Gastroesophageal sphincter (tissue), 3 donors: ENCODE measurements at regions not wholly inside any gene's neighbourhood (a gene's known extent, or its start where the extent isn't known, plus 50 kb on each side); places are given as distances from the start of the nearest gene placed in this dataset.

Source experiments
- EP300 ChIP-seq: sonication (generic); formaldehyde crosslinking; IDR thresholded peaks from one replicate; pipeline ENCODE4 v1.6.1; 2017; ENCODE audit warnings: antibody characterized with exemption, mild to moderate bottlenecking
- POLR2A ChIP-seq, 2 donors: fragments of 450-650 bp; IDR thresholded peaks; one replicate each; pipeline ENCODE4 v1.6.1; 2017; ENCODE audit warnings: antibody characterized with exemption in 2 of 2, mild to moderate bottlenecking in 2 of 2, moderate library complexity in 1 of 2
- POLR2AphosphoS5 ChIP-seq: sonication (generic); formaldehyde crosslinking; IDR thresholded peaks from one replicate; pipeline ENCODE4 v1.6.1; 2017; ENCODE audit warnings: antibody characterized with exemption
- TF ChIP-seq, protein P1 (sequence below), 4 experiments: fragments of 200-600 bp in 2 of 4; fragments of 450-650 bp in 2 of 4; sonication (generic) in 1 of 4; IDR thresholded peaks; one replicate each; pipeline ENCODE4 v1.5.1; 2017 to 2019; ENCODE audit warnings: antibody characterized with exemption in 4 of 4, mild to moderate bottlenecking in 2 of 4, moderate library complexity in 2 of 4

DNA sequence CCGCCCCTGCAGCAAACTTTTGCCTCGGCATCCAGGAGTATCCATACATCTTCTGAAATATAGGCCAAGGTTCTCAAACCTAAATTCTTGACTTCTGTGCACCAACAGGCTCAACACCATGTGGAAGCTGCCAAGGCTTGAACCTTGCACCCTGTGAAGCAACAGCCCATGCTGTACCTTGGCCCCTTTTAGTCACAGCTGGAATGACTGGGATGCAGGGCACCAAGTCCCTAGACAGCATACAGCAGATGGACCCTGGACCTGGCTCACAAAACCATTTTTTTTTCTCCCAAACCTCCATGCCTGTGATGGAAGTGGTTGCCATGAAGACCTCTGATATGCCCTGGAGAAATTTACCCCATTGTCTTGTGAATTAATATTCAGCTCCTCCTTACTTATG, 233.8 kb upstream of the KCND2 start:
- TF ChIP-seq POLR2A (IDR thresholded peaks at IDR 0.05) (no peak), POLR2AphosphoS5 (no peak), EP300 (no peak)
- TF ChIP-seq, protein P1, sequence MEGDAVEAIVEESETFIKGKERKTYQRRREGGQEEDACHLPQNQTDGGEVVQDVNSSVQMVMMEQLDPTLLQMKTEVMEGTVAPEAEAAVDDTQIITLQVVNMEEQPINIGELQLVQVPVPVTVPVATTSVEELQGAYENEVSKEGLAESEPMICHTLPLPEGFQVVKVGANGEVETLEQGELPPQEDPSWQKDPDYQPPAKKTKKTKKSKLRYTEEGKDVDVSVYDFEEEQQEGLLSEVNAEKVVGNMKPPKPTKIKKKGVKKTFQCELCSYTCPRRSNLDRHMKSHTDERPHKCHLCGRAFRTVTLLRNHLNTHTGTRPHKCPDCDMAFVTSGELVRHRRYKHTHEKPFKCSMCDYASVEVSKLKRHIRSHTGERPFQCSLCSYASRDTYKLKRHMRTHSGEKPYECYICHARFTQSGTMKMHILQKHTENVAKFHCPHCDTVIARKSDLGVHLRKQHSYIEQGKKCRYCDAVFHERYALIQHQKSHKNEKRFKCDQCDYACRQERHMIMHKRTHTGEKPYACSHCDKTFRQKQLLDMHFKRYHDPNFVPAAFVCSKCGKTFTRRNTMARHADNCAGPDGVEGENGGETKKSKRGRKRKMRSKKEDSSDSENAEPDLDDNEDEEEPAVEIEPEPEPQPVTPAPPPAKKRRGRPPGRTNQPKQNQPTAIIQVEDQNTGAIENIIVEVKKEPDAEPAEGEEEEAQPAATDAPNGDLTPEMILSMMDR (IDR thresholded peaks at IDR 0.05) = no peak
